RWPE2 (cell line): ENCODE measurements at regions not wholly inside any gene's neighbourhood (a gene's known extent, or its start where the extent isn't known, plus 50 kb on each side); places are given as distances from the start of the nearest gene placed in this dataset.

Source experiments
- ATAC-seq: fragments of 200-7000 bp; cut with Tn5 transposase; 3 replicates; pipeline ENCODE4 v1.9.1; 2021; ENCODE audit warnings: low read depth
- DNase-seq: peaks from one replicate; pipeline ENCODE4 v3.0.0-alpha.2; 2020; ENCODE audit warnings: low spot score
- H3K27ac ChIP-seq: fragments of 450-650 bp; 2 replicates; pipeline ENCODE4 v1.5.1; 2017; ENCODE audit warnings: mild to moderate bottlenecking; ENCODE audit not compliant: poor library complexity, severe bottlenecking
- H3K27me3 ChIP-seq: fragments of 250-450 bp; sonication (Bioruptor Pico); 2 replicates; pipeline ENCODE4 v1.5.1; 2021; ENCODE audit warnings: mild to moderate bottlenecking, moderate library complexity; ENCODE audit not compliant: insufficient read depth, poor library complexity, severe bottlenecking
- H3K36me3 ChIP-seq: fragments of 250-450 bp; sonication (Bioruptor Pico); 2 replicates; pipeline ENCODE4 v1.5.1; 2020; ENCODE audit warnings: low read depth, mild to moderate bottlenecking, moderate library complexity
- H3K4me1 ChIP-seq: fragments of 250-450 bp; sonication (Bioruptor Pico); 2 replicates; pipeline ENCODE4 v1.5.1; 2021; ENCODE audit warnings: mild to moderate bottlenecking, moderate library complexity; ENCODE audit not compliant: insufficient read depth, poor library complexity, severe bottlenecking
- H3K4me3 ChIP-seq: fragments of 250-450 bp; sonication (Bioruptor Pico); 2 replicates; pipeline ENCODE4 v1.5.1; 2021; ENCODE audit warnings: mild to moderate bottlenecking, moderate library complexity; ENCODE audit not compliant: severe bottlenecking
- H3K9me3 ChIP-seq: fragments of 250-450 bp; sonication (Bioruptor Pico); 2 replicates; pipeline ENCODE4 v1.5.1; 2021; ENCODE audit warnings: mild to moderate bottlenecking, moderate library complexity; ENCODE audit not compliant: severe bottlenecking
- CTCF ChIP-seq: fragments of 450-650 bp; IDR thresholded peaks from one replicate; pipeline ENCODE4 v1.5.1; 2017; ENCODE audit warnings: mild to moderate bottlenecking, moderate library complexity; ENCODE audit not compliant: poor library complexity, severe bottlenecking

- peaks cover 19% of the 10 kb centered on the region for H3K4me1 ChIP-seq
- no peaks in the 10 kb centered on the region for H3K9me3 ChIP-seq
- H3K4me3 ChIP-seq: no peak overlapping the region
- no peaks in the 10 kb centered on the region for H3K27me3 ChIP-seq
- no peaks in the 10 kb centered on the region for H3K36me3 ChIP-seq
- ATAC-seq (peak; percentile 86; the same call in 2 of the 3 replicates), DNase-seq (no peak)
- H3K27ac ChIP-seq: no peak overlapping the region
- TF ChIP-seq CTCF: no peak
These were observed 449.1 kb upstream of the SMIM31 start for GRCh38 chr4:164304861-164305260.

- Histone ChIP-seq H3K9me3 (no peaks in the 10 kb centered on the region), H3K27me3 (no peaks in the 10 kb centered on the region), H3K36me3 (no peaks in the 10 kb centered on the region), H3K4me1 (peaks cover 19% of the 10 kb centered on the region), H3K27ac (no peak overlapping the region), H3K4me3 (no peak overlapping the region)
- ATAC-seq (no peak), DNase-seq (no peak)
- TF ChIP-seq CTCF: no peak
These were observed 446.7 kb upstream of the SMIM31 start for GRCh38 chr4:164307262-164307661.

- H3K4me1 ChIP-seq: no peaks in the 10 kb centered on the region
These were observed 441.3 kb upstream of the SMIM31 start for GRCh38 chr4:164312671-164313070.

GRCh38 chr4:164313853-164314252, 440.1 kb upstream of the SMIM31 start:
- Histone ChIP-seq H3K4me3 (no peak overlapping the region), H3K27me3 (no peaks in the 10 kb centered on the region), H3K4me1 (no peaks in the 10 kb centered on the region), H3K27ac (no peak overlapping the region), H3K36me3 (no peaks in the 10 kb centered on the region), H3K9me3 (no peaks in the 10 kb centered on the region)
- ATAC-seq (no peak), DNase-seq (no peak)
- TF ChIP-seq CTCF: no peak

More at GRCh38 chr4:164312671-164313070, 441.3 kb upstream of the SMIM31 start:
- no peak overlapping the region for H3K4me3 ChIP-seq
- TF ChIP-seq CTCF: no peak
- H3K27ac ChIP-seq: no peak overlapping the region
- no peaks in the 10 kb centered on the region for H3K27me3 ChIP-seq
- DNase-seq (no peak), ATAC-seq (no peak)
- H3K9me3 ChIP-seq: no peaks in the 10 kb centered on the region
- H3K36me3 ChIP-seq: no peaks in the 10 kb centered on the region

GRCh38 chr4:164318350-164318749, 435.6 kb upstream of the SMIM31 start:
- Histone ChIP-seq H3K9me3 (no peaks in the 10 kb centered on the region), H3K27me3 (no peaks in the 10 kb centered on the region), H3K36me3 (no peaks in the 10 kb centered on the region), H3K4me3 (no peak overlapping the region), H3K4me1 (no peaks in the 10 kb centered on the region), H3K27ac (no peak overlapping the region)
- DNase-seq (no peak), ATAC-seq (no peak)
- no peak for TF ChIP-seq CTCF
